GM21825 (cell line): ENCODE measurements at regions not wholly inside any gene's neighbourhood (a gene's known extent, or its start where the extent isn't known, plus 50 kb on each side); places are given as distances from the start of the nearest gene placed in this dataset.
A peak's percentile ranks its signal among the peaks of the same experiment; 100 is the strongest.

Experiments used
- ATAC-seq: cut with Tn5 transposase; IDR thresholded peaks from one replicate; pipeline ENCODE4 v1.9.1; 2021; ENCODE audit warnings: mild to moderate bottlenecking, moderate library complexity; ENCODE audit not compliant: unreplicated experiment

- ATAC-seq = no peak
Measured at GRCh38 chr11:129723146-129723760, 92.4 kb upstream of the TMEM45B start.

- ATAC-seq = no peak
Measured at GRCh38 chr11:129723761-129724162, 91.9 kb upstream of the TMEM45B start.

GRCh38 chr11:129724866-129725265 lies 90.8 kb upstream of the TMEM45B start:
- ATAC-seq = no peak

GRCh38 chr11:129726179-129726578 lies 89.5 kb upstream of the TMEM45B start:
- no peak for ATAC-seq

GRCh38 chr11:129728581-129728980 lies 87.1 kb upstream of the TMEM45B start:
- ATAC-seq = no peak

- ATAC-seq = no peak
Measured at GRCh38 chr11:129729216-129729615, 86.4 kb upstream of the TMEM45B start.

GRCh38 chr11:129729823-129730222 lies 85.8 kb upstream of the TMEM45B start:
- no peak for ATAC-seq

- no peak for ATAC-seq
Measured at GRCh38 chr11:129731316-129731715, 84.3 kb upstream of the TMEM45B start.

- no peak for ATAC-seq
Measured at GRCh38 chr11:129732941-129733340, 82.7 kb upstream of the TMEM45B start.

- no peak for ATAC-seq
Measured at GRCh38 chr11:129733384-129733783, 82.3 kb upstream of the TMEM45B start.

GRCh38 chr11:129733981-129734380 lies 81.7 kb upstream of the TMEM45B start:
- no peak for ATAC-seq

- ATAC-seq = no peak
Measured at GRCh38 chr11:129734654-129735053, 81.0 kb upstream of the TMEM45B start.

GRCh38 chr11:129737831-129738230 lies 77.8 kb upstream of the TMEM45B start:
- ATAC-seq = no peak

GRCh38 chr11:129738242-129738641 lies 77.4 kb upstream of the TMEM45B start:
- no peak for ATAC-seq

GRCh38 chr11:129739339-129739738 lies 76.3 kb upstream of the TMEM45B start:
- no peak for ATAC-seq

- ATAC-seq = no peak
Measured at GRCh38 chr11:129740125-129740719, 75.4 kb upstream of the TMEM45B start.

GRCh38 chr11:129743112-129743815 lies 72.4 kb upstream of the TMEM45B start:
- ATAC-seq = no peak

- no peak for ATAC-seq
Measured at GRCh38 chr11:129747071-129747470, 68.6 kb upstream of the TMEM45B start.

GRCh38 chr11:129749141-129749540 lies 66.5 kb upstream of the TMEM45B start:
- no peak for ATAC-seq

GRCh38 chr11:129750343-129751292 lies 65.0 kb upstream of the TMEM45B start:
- peak; percentile 89 for ATAC-seq

GRCh38 chr11:129751511-129751910 lies 64.1 kb upstream of the TMEM45B start:
- no peak for ATAC-seq
